GM21737 (cell line): ENCODE measurements at regions not wholly inside any gene's neighbourhood (a gene's known extent, or its start where the extent isn't known, plus 50 kb on each side); places are given as distances from the start of the nearest gene placed in this dataset.
"Not testable (repeated sequence)": the region's sequence is repeated elsewhere in the genome, so short reads cannot be mapped to it uniquely, and the experiment has no call there.

Experiments
- ATAC-seq: cut with Tn5 transposase; IDR thresholded peaks from one replicate; pipeline ENCODE4 v1.9.1; 2021; ENCODE audit warnings: mild to moderate bottlenecking, moderate library complexity; ENCODE audit not compliant: unreplicated experiment

GRCh38 chr6:22738194-22738593, 168.8 kb downstream of the HDGFL1 start:
- no peak for ATAC-seq

DNA sequence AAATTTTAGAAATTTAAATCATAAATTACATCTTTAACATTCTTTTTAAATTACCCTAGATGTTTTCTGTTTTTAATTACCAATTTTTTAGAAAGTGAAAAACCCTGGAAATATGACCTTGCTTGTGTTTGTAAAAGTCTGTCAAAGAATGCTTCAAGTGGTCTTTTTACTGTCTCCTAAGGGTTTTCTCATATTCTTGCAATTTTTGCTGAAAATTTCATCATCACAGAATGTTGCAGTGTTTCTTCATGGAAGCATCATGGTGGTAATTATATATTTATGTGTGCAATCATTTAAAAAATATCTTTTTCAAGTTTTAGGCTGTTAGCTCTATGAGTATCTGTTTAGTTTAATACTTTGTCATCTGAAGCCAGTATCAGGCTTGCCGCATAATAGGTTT, 178.2 kb downstream of the HDGFL1 start:
- no peak for ATAC-seq

GRCh38 chr6:22748681-22749080, 179.3 kb downstream of the HDGFL1 start:
- ATAC-seq = no peak

- no peak for ATAC-seq
These were observed 180.3 kb downstream of the HDGFL1 start for GRCh38 chr6:22749696-22750095.

- ATAC-seq = no peak
These were observed 181.9 kb downstream of the HDGFL1 start for GRCh38 chr6:22751223-22751622.

GRCh38 chr6:22752522-22752921, 183.2 kb downstream of the HDGFL1 start:
- no peak for ATAC-seq

GRCh38 chr6:22754061-22754460, 184.7 kb downstream of the HDGFL1 start:
- ATAC-seq = no peak

DNA sequence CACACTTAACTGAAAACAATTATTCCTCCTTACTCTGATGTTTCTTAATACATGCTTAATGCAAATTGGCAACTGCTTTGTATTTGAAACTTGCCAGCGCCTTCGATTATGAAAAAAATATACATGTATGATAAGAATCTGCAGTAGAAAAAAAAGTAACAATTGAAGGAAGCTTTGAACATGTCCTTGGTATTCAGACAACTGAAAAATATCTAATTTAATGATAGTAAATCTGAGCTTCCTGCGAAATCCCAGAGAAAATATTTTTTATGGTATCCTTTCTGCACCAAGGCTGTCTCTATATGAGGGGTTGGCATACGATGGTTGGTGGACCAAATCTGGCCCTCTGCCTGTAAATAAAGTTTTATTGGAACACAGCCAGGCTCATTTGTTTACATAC, 186.2 kb downstream of the HDGFL1 start:
- no peak for ATAC-seq

DNA sequence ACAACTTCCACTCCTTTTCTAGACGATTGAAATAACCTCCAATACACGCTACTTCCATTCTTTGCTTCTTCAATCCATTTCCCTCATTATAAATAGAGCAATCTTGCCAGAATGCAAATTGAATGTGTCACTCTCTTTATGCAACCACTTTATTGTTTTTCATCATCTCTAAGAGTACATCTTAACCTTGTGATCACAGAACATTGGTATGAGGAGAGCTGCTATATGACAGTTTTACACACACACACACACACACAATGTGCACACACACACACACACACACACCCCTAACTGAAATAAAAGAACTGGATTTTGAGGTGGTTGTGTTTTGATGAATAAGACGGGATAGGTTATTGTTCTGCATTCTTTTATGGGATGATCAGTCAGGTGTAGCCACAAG, 187.0 kb downstream of the HDGFL1 start:
- no peak for ATAC-seq

- no peak for ATAC-seq
These were observed 195.1 kb downstream of the HDGFL1 start for GRCh38 chr6:22764496-22764895.

DNA sequence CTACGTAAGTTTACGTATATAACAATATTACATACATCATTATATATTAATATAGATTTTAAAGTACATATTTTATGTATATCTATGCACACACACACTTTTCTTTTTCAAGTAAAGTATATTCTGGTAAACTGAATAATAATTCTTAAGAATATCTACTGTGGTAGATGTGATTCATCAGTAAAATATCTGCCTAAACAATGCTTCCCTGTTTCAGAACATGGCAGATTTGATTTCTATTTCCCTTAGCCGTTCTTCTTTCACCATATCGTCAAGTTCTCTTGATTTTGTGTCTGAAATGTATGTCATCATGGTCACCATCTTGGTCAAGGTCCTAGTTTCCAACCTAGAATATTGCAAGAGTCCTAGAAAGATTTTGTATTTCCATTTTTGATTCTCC, 195.6 kb downstream of the HDGFL1 start:
- no peak for ATAC-seq

GRCh38 chr6:22766979-22767378, 197.6 kb downstream of the HDGFL1 start:
- ATAC-seq = no peak

DNA sequence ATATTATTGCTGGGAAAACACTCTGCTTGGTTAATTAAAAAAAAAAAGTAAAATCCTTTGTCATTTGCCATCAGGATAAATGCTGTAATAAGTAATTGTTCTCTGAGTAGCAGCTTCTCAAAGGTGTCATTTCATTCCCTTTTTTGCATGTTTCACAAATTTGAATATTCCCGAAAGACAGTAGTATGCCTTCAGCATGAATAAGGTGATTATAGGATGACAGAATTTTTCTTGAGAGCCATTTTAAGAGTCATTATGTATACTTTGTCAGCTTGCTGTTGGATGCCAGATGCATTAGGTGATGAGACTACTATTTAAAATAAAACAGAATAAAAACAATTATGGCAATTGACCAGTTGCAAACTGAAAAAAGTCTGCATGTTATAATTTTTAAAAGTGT, 200.7 kb downstream of the HDGFL1 start:
- ATAC-seq = no peak

- no peak for ATAC-seq
These were observed 204.8 kb downstream of the HDGFL1 start for GRCh38 chr6:22774129-22774528.

- ATAC-seq = not testable (repeated sequence)
These were observed 209.1 kb downstream of the HDGFL1 start for GRCh38 chr6:22778438-22778837.

DNA sequence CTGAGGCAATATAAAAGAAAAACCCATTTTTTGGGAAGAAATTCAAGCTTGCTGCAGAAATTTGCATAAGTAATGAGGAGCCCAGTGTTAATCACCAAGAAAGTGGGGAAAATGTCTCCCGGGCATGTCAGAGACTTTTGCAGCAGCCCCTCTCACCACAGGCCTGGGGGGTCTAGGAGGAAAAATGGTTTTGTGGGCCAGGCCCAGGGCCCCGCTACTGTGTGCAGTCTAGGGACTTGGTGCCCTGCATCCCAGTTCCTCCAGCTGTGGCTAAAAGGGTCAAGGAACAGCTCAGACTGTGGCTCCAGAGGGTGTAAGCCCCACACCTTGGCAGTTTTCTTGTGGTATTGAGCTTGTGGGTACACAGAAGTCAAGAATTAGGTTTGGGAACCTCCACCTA, 209.7 kb downstream of the HDGFL1 start:
- no peak for ATAC-seq

DNA sequence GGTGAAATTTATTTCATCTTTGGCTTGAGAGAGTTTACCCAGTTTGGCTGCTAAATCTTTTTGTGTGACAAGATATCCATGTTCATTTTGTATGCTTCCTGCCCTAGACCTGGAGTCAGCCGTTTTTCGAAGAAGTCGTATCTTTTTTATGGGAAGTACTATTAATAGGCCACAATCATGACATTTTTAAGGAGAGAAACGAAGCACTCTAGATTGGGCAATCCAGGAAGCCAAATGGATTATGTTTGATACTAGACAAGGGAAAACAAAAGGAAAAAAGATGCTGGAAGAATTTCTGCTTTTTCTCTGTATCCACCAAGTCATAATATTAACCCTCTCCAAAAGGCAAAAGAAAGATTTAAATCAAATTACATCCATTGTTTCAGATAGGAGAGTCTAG, 214.6 kb downstream of the HDGFL1 start:
- ATAC-seq = no peak

GRCh38 chr6:22784601-22785410, 215.4 kb downstream of the HDGFL1 start:
- ATAC-seq = no peak

- no peak for ATAC-seq
These were observed 218.7 kb downstream of the HDGFL1 start for GRCh38 chr6:22788038-22788437.

DNA sequence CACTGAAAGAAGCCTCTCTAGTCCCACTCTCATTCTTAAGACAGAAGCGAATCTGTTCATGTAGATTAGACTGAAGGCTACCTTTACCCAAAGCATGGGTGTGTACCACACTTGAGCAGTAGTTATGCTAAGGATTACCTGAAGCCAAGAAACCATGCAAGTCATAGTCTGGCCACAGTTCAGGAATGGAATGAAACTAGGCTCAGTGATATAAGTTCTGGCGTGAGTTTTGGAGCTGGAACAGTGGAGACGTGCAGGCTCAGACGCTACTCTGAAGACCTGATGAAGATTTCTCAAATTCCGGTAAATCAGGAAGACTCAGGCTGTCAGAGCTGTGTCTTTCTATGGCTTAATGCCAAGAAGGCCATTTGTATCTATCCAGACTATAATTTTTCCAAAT, 219.9 kb downstream of the HDGFL1 start:
- ATAC-seq = no peak

DNA sequence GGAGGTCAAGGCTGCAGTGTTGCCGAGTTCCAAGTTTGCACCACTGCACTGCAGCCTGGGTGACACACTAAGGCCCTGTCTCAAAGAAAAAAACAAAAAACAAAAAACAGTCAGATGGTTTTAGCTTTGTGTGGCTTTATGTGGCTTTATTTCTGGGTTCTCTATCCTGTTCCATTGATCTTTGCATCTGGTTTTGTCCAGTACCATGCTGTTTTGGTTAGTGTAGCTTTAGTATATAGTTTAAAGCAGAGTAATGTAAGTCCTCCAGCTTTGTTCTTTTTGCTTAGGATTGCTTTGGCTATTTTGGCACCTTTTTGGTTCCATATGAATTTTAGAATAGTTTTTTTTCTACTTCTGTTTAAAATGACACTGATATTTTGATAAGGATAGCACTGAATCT, 225.5 kb downstream of the HDGFL1 start:
- ATAC-seq = no peak

DNA sequence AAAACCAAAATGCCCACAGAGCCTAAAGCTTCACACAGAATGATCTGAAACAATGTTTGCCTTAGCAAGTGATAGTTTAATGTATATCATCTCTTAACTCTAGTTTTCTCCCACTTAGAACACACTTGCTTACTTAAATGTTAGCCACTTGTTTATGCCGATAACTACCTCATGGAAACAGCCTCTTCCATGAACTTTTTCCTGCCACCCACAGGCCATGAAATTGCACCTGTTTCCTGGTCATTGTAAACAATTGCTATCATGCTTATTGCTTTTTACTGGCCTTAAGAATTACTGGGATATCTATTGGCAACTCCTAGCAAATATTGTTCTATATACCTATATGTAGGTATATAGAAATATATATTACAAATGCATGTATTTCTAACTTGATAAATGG, 231.1 kb downstream of the HDGFL1 start:
- ATAC-seq = no peak

DNA sequence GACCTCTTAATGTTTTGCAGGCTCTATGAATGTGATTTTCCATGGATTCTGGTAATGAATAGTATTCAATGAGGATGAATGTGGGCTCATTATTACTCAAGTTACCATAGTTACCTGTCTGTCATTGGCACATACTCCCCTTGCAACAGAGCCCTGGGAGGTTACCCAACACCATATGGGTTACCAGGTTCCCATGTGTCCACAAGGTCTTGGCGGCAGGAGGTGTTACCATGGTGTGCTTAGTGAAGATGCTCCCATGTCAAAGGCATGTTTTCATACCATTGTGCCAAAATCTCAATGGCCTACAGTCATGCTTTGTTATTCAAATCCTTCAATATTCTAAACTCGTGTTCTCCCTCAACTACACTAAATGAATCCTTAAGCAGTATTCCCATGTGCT, 232.5 kb downstream of the HDGFL1 start:
- ATAC-seq = no peak
